Adrenal gland (tissue), 5 donors: ENCODE measurements at regions not wholly inside any gene's neighbourhood (a gene's known extent, or its start where the extent isn't known, plus 50 kb on each side); places are given as distances from the start of the nearest gene placed in this dataset.

Source experiments
- POLR2A ChIP-seq, 2 donors: fragments of 450-650 bp; IDR thresholded peaks; one replicate each; pipeline ENCODE4 v1.6.1; 2017; ENCODE audit warnings: antibody characterized with exemption in 2 of 2, mild to moderate bottlenecking in 2 of 2, moderate library complexity in 1 of 2
- TF ChIP-seq, protein P1 (sequence below), 6 experiments: fragments of 450-650 bp in 4 of 6; fragments of 200-600 bp in 2 of 6; sonication (generic) in 1 of 6; IDR thresholded peaks; 1 replicate in 5 of 6; 2 replicates in 1 of 6; pipeline versions ENCODE4 v1.5.1 to v1.8.0; 2016 to 2021; ENCODE audit warnings: antibody characterized with exemption in 6 of 6, mild to moderate bottlenecking in 2 of 6, moderate library complexity in 1 of 6
- donor health status: DM: no; HTN: no; CAD: no.

DNA sequence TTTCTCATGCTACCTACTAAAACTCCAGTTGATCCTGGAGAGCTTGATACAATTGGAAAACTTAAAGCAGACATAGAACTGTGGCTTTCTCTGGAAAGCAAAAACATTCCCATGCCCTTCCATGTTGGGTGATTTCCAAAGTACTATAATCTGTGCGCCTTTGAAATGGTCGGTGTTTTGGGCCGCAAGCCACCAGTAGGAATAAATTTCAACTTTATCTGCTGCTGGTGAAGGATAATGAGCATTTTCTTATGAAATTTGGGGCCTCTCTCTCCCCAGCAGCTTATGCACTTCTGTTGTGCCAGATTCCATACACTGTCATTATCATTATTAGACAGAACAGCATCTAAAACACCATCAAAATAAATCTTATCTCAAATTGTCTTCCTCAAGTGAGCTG, 366.7 kb upstream of the RPS6KA3 start:
- TF ChIP-seq POLR2A (IDR thresholded peaks at IDR 0.05): no peak
- TF ChIP-seq, protein P1, sequence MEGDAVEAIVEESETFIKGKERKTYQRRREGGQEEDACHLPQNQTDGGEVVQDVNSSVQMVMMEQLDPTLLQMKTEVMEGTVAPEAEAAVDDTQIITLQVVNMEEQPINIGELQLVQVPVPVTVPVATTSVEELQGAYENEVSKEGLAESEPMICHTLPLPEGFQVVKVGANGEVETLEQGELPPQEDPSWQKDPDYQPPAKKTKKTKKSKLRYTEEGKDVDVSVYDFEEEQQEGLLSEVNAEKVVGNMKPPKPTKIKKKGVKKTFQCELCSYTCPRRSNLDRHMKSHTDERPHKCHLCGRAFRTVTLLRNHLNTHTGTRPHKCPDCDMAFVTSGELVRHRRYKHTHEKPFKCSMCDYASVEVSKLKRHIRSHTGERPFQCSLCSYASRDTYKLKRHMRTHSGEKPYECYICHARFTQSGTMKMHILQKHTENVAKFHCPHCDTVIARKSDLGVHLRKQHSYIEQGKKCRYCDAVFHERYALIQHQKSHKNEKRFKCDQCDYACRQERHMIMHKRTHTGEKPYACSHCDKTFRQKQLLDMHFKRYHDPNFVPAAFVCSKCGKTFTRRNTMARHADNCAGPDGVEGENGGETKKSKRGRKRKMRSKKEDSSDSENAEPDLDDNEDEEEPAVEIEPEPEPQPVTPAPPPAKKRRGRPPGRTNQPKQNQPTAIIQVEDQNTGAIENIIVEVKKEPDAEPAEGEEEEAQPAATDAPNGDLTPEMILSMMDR (IDR thresholded peaks at IDR 0.05): no peak
